HepG2 (cell line): ENCODE measurements at regions not wholly inside any gene's neighbourhood (a gene's known extent, or its start where the extent isn't known, plus 50 kb on each side); places are given as distances from the start of the nearest gene placed in this dataset.

Experiments
- ATAC-seq: fragments of 200-7000 bp; cut with Tn5 transposase; 3 replicates; pipeline ENCODE4 v1.9.1; 2020; ENCODE audit warnings: mild to moderate bottlenecking, moderate library complexity
- BruUV-seq: library from RNA; stranded (reverse); fragments of 400-500 nt; replicated peaks from 2 replicates; lab custom pipeline; 2021; lab: Mats Ljungman, UMichigan
- CTCF ChIA-PET: fragments of 300-600 bp; formaldehyde crosslinking; extraction: SDS; loops from one replicate; lab custom pipeline; 2021; ENCODE audit warnings: low total read pairs, inconsistent platforms, low intra/inter-chr PET ratio; lab: Yijun Ruan, JAX
- POLR2A ChIA-PET: fragments of 350-600 bp; sonication (Branson Sonifier 250); formaldehyde crosslinking; loops from one replicate; lab custom pipeline; 2020; ENCODE audit warnings: antibody characterized with exemption, inconsistent platforms; lab: Yijun Ruan, JAX
- DNase-seq: peaks from one replicate; pipeline ENCODE4 v3.0.0-alpha.2; 2015; ENCODE audit warnings: low spot score
- FAIRE-seq: peaks from 3 replicates; lab custom pipeline; 2011; peaks lifted over from hg19 to GRCh38; lab: Jason Lieb, UNC
- H2AFZ ChIP-seq: one replicate; pipeline ENCODE4 v1.6.1; 2011; ENCODE audit warnings: low read length, inconsistent platforms
- H3K27ac ChIP-seq: fragments of 300-600 bp; 3 replicates; pipeline ENCODE4 v1.8.0; 2011; ENCODE audit warnings: mixed run types, mild to moderate bottlenecking, mixed read lengths, low read length, inconsistent platforms; ENCODE audit not compliant: insufficient read depth; ENCODE audit errors: extremely low read length
- H3K27me3 ChIP-seq, 2 experiments: fragments of 200-600 bp in 1 of 2; 2 replicates in 1 of 2; 3 replicates in 1 of 2; pipeline versions ENCODE4 v1.6.0 to v1.8.0; 2011; ENCODE audit warnings: low read length in 2 of 2, mild to moderate bottlenecking in 2 of 2, moderate library complexity in 2 of 2, inconsistent platforms in 1 of 2; ENCODE audit not compliant: insufficient read depth in 2 of 2, control insufficient read depth in 1 of 2
- H3K36me3 ChIP-seq, 2 experiments: fragments of 200-600 bp in 1 of 2; replicated peaks in 1 of 2; 2 replicates in 1 of 2; 3 replicates in 1 of 2; pipeline versions ENCODE4 v1.5.1 to v1.8.0; 2011; ENCODE audit warnings: low read length in 2 of 2, inconsistent platforms in 1 of 2; ENCODE audit not compliant: insufficient read depth in 2 of 2, control insufficient read depth in 1 of 2
- H3K4me1 ChIP-seq: 2 replicates; pipeline ENCODE4 v1.5.1; 2012; ENCODE audit warnings: low read length, inconsistent platforms; ENCODE audit not compliant: insufficient read depth
- H3K4me2 ChIP-seq: 2 replicates; pipeline ENCODE4 v1.6.0; 2011; ENCODE audit warnings: low read depth, low read length, inconsistent platforms
- H3K4me3 ChIP-seq, 3 experiments: fragments of 200-600 bp in 1 of 3; sonication (generic), shearing (Covaris generic) in 1 of 3; replicated peaks in 1 of 3; 2 replicates each; pipeline ENCODE4 v1.5.1; 2011 to 2016; ENCODE audit warnings: low read length in 3 of 3, inconsistent platforms in 2 of 3, low read depth in 2 of 3, mild to moderate bottlenecking in 2 of 3, control low read depth in 1 of 3, mixed read lengths in 1 of 3; ENCODE audit not compliant: insufficient read depth in 1 of 3
- H3K79me2 ChIP-seq: one replicate; pipeline ENCODE4 v1.6.1; 2011; ENCODE audit warnings: low read length, inconsistent platforms; ENCODE audit not compliant: insufficient read depth
- H3K9ac ChIP-seq: 2 replicates; pipeline ENCODE4 v1.6.0; 2011; ENCODE audit warnings: mild to moderate bottlenecking, low read depth, low read length, inconsistent platforms; ENCODE audit not compliant: insufficient read depth
- H3K9me3 ChIP-seq: 2 replicates; pipeline ENCODE4 v1.5.1; 2012; ENCODE audit warnings: mild to moderate bottlenecking, low read length
- H4K20me1 ChIP-seq: 2 replicates; pipeline ENCODE4 v1.6.0; 2011; ENCODE audit warnings: inconsistent platforms, mild to moderate bottlenecking, low read length, moderate library complexity; ENCODE audit not compliant: insufficient read depth
- ATF2 ChIP-seq: sonication (generic); formaldehyde crosslinking; IDR thresholded peaks from 2 replicates; pipeline ENCODE4 v1.4.0; 2020; ENCODE audit warnings: missing genetic modification reagents
- CENPBD1 ChIP-seq: sonication (generic); formaldehyde crosslinking; IDR thresholded peaks from 2 replicates; pipeline ENCODE4 v1.8.0; 2022; ENCODE audit warnings: missing genetic modification reagents, low read depth, mild to moderate bottlenecking, borderline replicate concordance
- ELF3 ChIP-seq: IDR thresholded peaks from 2 replicates; pipeline ENCODE4 v1.6.1; 2016; ENCODE audit warnings: missing genetic modification reagents, missing compliant biosample characterization
- JUND ChIP-seq: sonication (generic); formaldehyde crosslinking; IDR thresholded peaks from 2 replicates; pipeline ENCODE4 v1.8.0; 2022; ENCODE audit warnings: mild to moderate bottlenecking, missing genetic modification reagents
- KLF6 ChIP-seq: IDR thresholded peaks from 2 replicates; pipeline ENCODE4 v1.8.0; 2016; ENCODE audit warnings: missing biosample characterization, missing genetic modification reagents
- NKX3-1 ChIP-seq: sonication (generic); formaldehyde crosslinking; IDR thresholded peaks from 2 replicates; pipeline ENCODE4 v1.5.0; 2020; ENCODE audit warnings: missing genetic modification reagents
- PLRG1 ChIP-seq: fragments of 450-650 bp; conservative IDR thresholded peaks from 2 replicates; pipeline ENCODE4 v1.6.1; 2016
- POLR2A ChIP-seq, 2 experiments: IDR thresholded peaks; 2 replicates each; pipeline ENCODE4 v1.6.1; 2011; ENCODE audit warnings: low read depth in 2 of 2, low read length in 2 of 2, mild to moderate bottlenecking in 1 of 2, moderate library complexity in 1 of 2; ENCODE audit not compliant: insufficient read depth in 1 of 2
- PRMT3 ChIP-seq: sonication (generic); formaldehyde crosslinking; IDR thresholded peaks from 2 replicates; pipeline ENCODE4 v1.8.1; 2022; ENCODE audit warnings: low read depth, mild to moderate bottlenecking, moderate library complexity, missing genetic modification reagents, borderline replicate concordance
- RCOR2 ChIP-seq: IDR thresholded peaks from 2 replicates; pipeline ENCODE4 v1.6.1; 2016; ENCODE audit warnings: missing biosample characterization, missing genetic modification reagents
- ZNF281 ChIP-seq: sonication (generic); formaldehyde crosslinking; IDR thresholded peaks from 2 replicates; pipeline ENCODE4 v1.4.0; 2020; ENCODE audit warnings: missing genetic modification reagents, borderline replicate concordance
- ZNF678 ChIP-seq: sonication (generic); formaldehyde crosslinking; IDR thresholded peaks from 2 replicates; pipeline ENCODE4 v1.4.0; 2020; ENCODE audit warnings: mild to moderate bottlenecking, missing genetic modification reagents
- WGBS: methylation state at CpG from one replicate; pipeline ENCODE4 v1.1.6; 2017; ENCODE audit warnings: low lambda C conversion rate; 5-methylcytosine and 5-hydroxymethylcytosine counted together
- in situ Hi-C: cut with HindIII; loops from 2 replicates; pipeline ENCODE4 v1.10.0; 2017; ENCODE audit warnings: low pct_unique_long_range_greater_than_20kb; ENCODE audit not compliant: extremely low pct_ligation_motif_present
- intact Hi-C: fragments of 100-400 bp; cut with micrococcal nuclease; formaldehyde crosslinking; loops from one replicate; pipeline ENCODE4 v1.10.0; 2022; ENCODE audit not compliant: unreplicated experiment

- Histone ChIP-seq H3K36me3 (no peaks in the 10 kb centered on the region), H3K79me2 (no peaks in the 10 kb centered on the region), H3K9me3 (no peaks in the 10 kb centered on the region), H2AFZ (no peak overlapping the region), H3K27ac (no peak overlapping the region), H3K4me3 (no peak overlapping the region), H3K27me3 (no peaks in the 10 kb centered on the region), H3K4me2 (no peak overlapping the region), H3K4me1 (no peaks in the 10 kb centered on the region), H3K9ac (no peak overlapping the region), H4K20me1 (no peaks in the 10 kb centered on the region)
- DNase-seq = no peak
- 0% methylated on average over 2 of the region's 2 CpGs for WGBS
- ChIA-PET CTCF (no interaction called here), POLR2A (no interaction called here)
- intact Hi-C loops (no loop called here), in situ Hi-C loops (no loop called here)
- no peak for TF ChIP-seq ZNF678 (CRISPR knock-in tag)
- TF ChIP-seq CENPBD1 (CRISPR knock-in tag) = no peak
- no peak for TF ChIP-seq NKX3-1 (CRISPR knock-in tag)
- TF ChIP-seq PRMT3 (CRISPR knock-in tag) = no peak
- no peak for TF ChIP-seq ZNF281 (CRISPR knock-in tag)
- no peak for TF ChIP-seq ATF2 (CRISPR knock-in tag)
- TF ChIP-seq PLRG1 = no peak
- TF ChIP-seq KLF6 (CRISPR knock-in tag) = no peak
- TF ChIP-seq RCOR2 (CRISPR knock-in tag) = no peak
- TF ChIP-seq POLR2A (IDR thresholded peaks at IDR 0.05; ENCODE audit: insufficient read depth in 1 of 2, low read depth in 2 of 2, low read length in 2 of 2) = no peak
- TF ChIP-seq JUND (CRISPR knock-in tag) = no peak
- no peak for TF ChIP-seq ELF3 (CRISPR knock-in tag)
- no peak for ATAC-seq
- BruUV-seq = no TSS peak
- FAIRE-seq = no peak
These were observed 220.4 kb upstream of the CD180 start for GRCh38 chr5:67416986-67417385.
